IMR-90 (cell line): ENCODE measurements at regions not wholly inside any gene's neighbourhood (a gene's known extent, or its start where the extent isn't known, plus 50 kb on each side); places are given as distances from the start of the nearest gene placed in this dataset.

Experiments
- ATAC-seq: fragments of 200-7000 bp; cut with Tn5 transposase; 2 replicates; pipeline ENCODE4 v1.9.1; 2020; ENCODE audit warnings: low read depth, mild to moderate bottlenecking, moderate library complexity
- BruUV-seq: library from RNA; stranded (reverse); fragments of 400-500 nt; replicated peaks from 2 replicates; lab custom pipeline; 2021; lab: Mats Ljungman, UMichigan
- CTCF ChIA-PET: fragments of 300-600 bp; formaldehyde crosslinking; extraction: SDS; loops from one replicate; lab custom pipeline; 2021; ENCODE audit warnings: antibody characterized with exemption; lab: Yijun Ruan, JAX
- POLR2A ChIA-PET: fragments of 300-600 bp; sonication (Branson Sonifier 250); formaldehyde crosslinking; loops from one replicate; lab custom pipeline; 2022; ENCODE audit warnings: antibody characterized with exemption; ENCODE audit not compliant: unreplicated experiment; lab: Charles Lee
- DNase-seq: peaks from one replicate; pipeline ENCODE4 v3.0.0; 2013
- H2AFZ ChIP-seq: replicated peaks from 2 replicates; pipeline ENCODE3; 2013; ENCODE audit warnings: low read length, mild to moderate bottlenecking; ENCODE audit not compliant: poor library complexity
- H2AK5ac ChIP-seq: 2 replicates; pipeline ENCODE4 v1.6.1; 2013; ENCODE audit warnings: low read depth, low read length, inconsistent platforms
- H2AK9ac ChIP-seq: replicated peaks from 2 replicates; pipeline ENCODE3; 2013; ENCODE audit warnings: mild to moderate bottlenecking, low read depth, low read length, moderate library complexity; ENCODE audit not compliant: poor library complexity
- H2BK120ac ChIP-seq: 2 replicates; pipeline ENCODE4 v1.6.1; 2013; ENCODE audit warnings: low read depth, low read length, inconsistent platforms
- H2BK15ac ChIP-seq: 3 replicates; pipeline ENCODE4 v1.6.1; 2013; ENCODE audit warnings: low read depth, low read length, inconsistent platforms
- H2BK20ac ChIP-seq: 2 replicates; pipeline ENCODE4 v1.6.1; 2013; ENCODE audit warnings: low read depth, mild to moderate bottlenecking, inconsistent platforms, low read length, moderate library complexity
- H2BK5ac ChIP-seq: 2 replicates; pipeline ENCODE4 v1.6.1; 2013; ENCODE audit warnings: mild to moderate bottlenecking, low read depth, low read length, inconsistent platforms; ENCODE audit not compliant: poor library complexity, severe bottlenecking
- H3K14ac ChIP-seq: replicated peaks from 2 replicates; pipeline ENCODE4 v1.6.1; 2013; ENCODE audit warnings: low read depth, low read length, inconsistent platforms
- H3K18ac ChIP-seq: 2 replicates; pipeline ENCODE4 v1.6.1; 2013; ENCODE audit warnings: low read depth, low read length, control low read depth
- H3K23ac ChIP-seq: 2 replicates; pipeline ENCODE4 v1.6.1; 2013; ENCODE audit warnings: low read depth, low read length, inconsistent platforms
- H3K27ac ChIP-seq: 2 replicates; pipeline ENCODE4 v1.5.1; 2013; ENCODE audit warnings: mild to moderate bottlenecking, control low read depth, low read length; ENCODE audit not compliant: insufficient read depth
- H3K27me3 ChIP-seq: 2 replicates; pipeline ENCODE4 v1.6.1; 2013; ENCODE audit warnings: low read length; ENCODE audit not compliant: control insufficient read depth, insufficient read depth
- H3K36me3 ChIP-seq: 2 replicates; pipeline ENCODE4 v1.6.1; 2013; ENCODE audit warnings: low read length, mixed read lengths; ENCODE audit not compliant: control insufficient read depth, insufficient read depth
- H3K4ac ChIP-seq: 2 replicates; pipeline ENCODE4 v1.6.1; 2013; ENCODE audit warnings: low read depth, low read length, inconsistent platforms
- H3K4me1 ChIP-seq: 2 replicates; pipeline ENCODE4 v1.6.1; 2013; ENCODE audit warnings: low read length, mixed read lengths; ENCODE audit not compliant: control insufficient read depth, insufficient read depth
- H3K4me2 ChIP-seq: 2 replicates; pipeline ENCODE4 v1.6.1; 2013; ENCODE audit warnings: low read depth, mild to moderate bottlenecking, control low read depth, low read length, moderate library complexity
- H3K4me3 ChIP-seq: 2 replicates; pipeline ENCODE4 v1.5.1; 2013; ENCODE audit warnings: low read depth, mild to moderate bottlenecking, control low read depth, low read length, moderate library complexity; ENCODE audit not compliant: insufficient read depth
- H3K56ac ChIP-seq: 2 replicates; pipeline ENCODE4 v1.6.1; 2013; ENCODE audit warnings: low read length, inconsistent platforms; ENCODE audit not compliant: insufficient read depth; ENCODE audit errors: extremely low read depth
- H3K79me1 ChIP-seq, 2 experiments: 2 replicates each; pipeline ENCODE4 v1.6.1; 2013; ENCODE audit warnings: low read length in 2 of 2, inconsistent platforms in 1 of 2, low read depth in 1 of 2
- H3K9ac ChIP-seq: 2 replicates; pipeline ENCODE4 v1.6.1; 2013; ENCODE audit warnings: low read depth, low read length, control low read depth
- H3K9me1 ChIP-seq: 2 replicates; pipeline ENCODE4 v1.6.1; 2013; ENCODE audit warnings: low read length, inconsistent platforms; ENCODE audit not compliant: insufficient read depth
- H3K9me3 ChIP-seq: 2 replicates; pipeline ENCODE4 v1.6.1; 2013; ENCODE audit warnings: low read length; ENCODE audit not compliant: control insufficient read depth, insufficient read depth
- H4K20me1 ChIP-seq: 2 replicates; pipeline ENCODE4 v1.6.1; 2013; ENCODE audit warnings: low read length, inconsistent platforms; ENCODE audit not compliant: insufficient read depth
- H4K5ac ChIP-seq: 2 replicates; pipeline ENCODE4 v1.6.1; 2013; ENCODE audit warnings: mild to moderate bottlenecking, low read depth, low read length, control low read depth
- H4K8ac ChIP-seq, 2 experiments: 2 replicates each; pipeline ENCODE4 v1.6.1; 2013; ENCODE audit warnings: low read depth in 2 of 2, low read length in 2 of 2, control low read depth in 1 of 2, inconsistent platforms in 1 of 2
- H4K91ac ChIP-seq: 2 replicates; pipeline ENCODE4 v1.6.1; 2013; ENCODE audit warnings: low read depth, low read length, inconsistent platforms; ENCODE audit not compliant: insufficient read depth
- MAFK ChIP-seq: IDR thresholded peaks from 2 replicates; pipeline ENCODE4 v1.6.1; 2012; ENCODE audit warnings: low read depth, low read length, improper control_type of control experiment
- NFE2L2 ChIP-seq: fragments of 150-350 bp; IDR thresholded peaks from 2 replicates; pipeline ENCODE4 v1.6.1; 2016; ENCODE audit warnings: low read depth, mild to moderate bottlenecking, low read length
- WGBS, 2 experiments: methylation state at CpG; one replicate each; pipeline versions ENCODE4 v1.1.5 to v1.1.7; 2013; ENCODE audit warnings: missing lambda C conversion rate in 2 of 2; ENCODE audit not compliant: insufficient read length in 1 of 2; ENCODE audit errors: extremely low coverage in 2 of 2; 5-methylcytosine and 5-hydroxymethylcytosine counted together
- dilution Hi-C: fragments of 300-500 bp; cut with HindIII; formaldehyde crosslinking; loops from one replicate; pipeline ENCODE4 v1.14.3; 2018; ENCODE audit warnings: low sequenced_read_pairs; ENCODE audit not compliant: unreplicated experiment
- in situ Hi-C: fragments of 300-500 bp; cut with MboI; formaldehyde crosslinking; loops from 3 replicates; pipeline ENCODE4 v1.14.3; 2019; ENCODE audit warnings: low sequenced_read_pairs, inconsistent platforms, mixed read lengths
- intact Hi-C: fragments of 100-400 bp; cut with micrococcal nuclease; formaldehyde crosslinking; loops from 2 replicates; pipeline ENCODE4 v1.10.0; 2022

DNA sequence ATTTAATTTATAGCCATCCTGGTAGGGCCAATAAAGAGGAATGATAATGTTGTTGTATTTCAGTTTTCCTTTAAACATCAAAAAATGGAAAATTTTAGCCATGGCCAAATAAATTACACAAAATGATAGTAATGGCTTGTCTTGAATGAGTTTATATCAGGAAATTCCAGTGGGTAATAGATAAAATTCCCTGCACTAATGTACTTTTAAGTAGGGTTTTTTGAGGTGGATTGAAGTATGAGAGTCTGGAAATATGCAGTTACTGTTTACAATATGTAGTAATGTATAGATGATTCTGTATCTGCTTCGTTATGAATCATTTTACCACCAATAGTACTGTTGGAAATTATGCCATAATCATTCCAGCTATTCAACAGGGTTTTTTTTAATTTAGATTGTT lies 219.4 kb upstream of the ROBO2 start:
- H2BK20ac ChIP-seq, result no peak overlapping the region
- BruUV-seq, result no TSS peak
- DNase-seq (peak; percentile 5), ATAC-seq (peak; percentile 17; the same call in 1 of the 2 replicates)
- no CpG with 5 or more reads among the region's 1 CpG for WGBS, 2 experiments
- H4K91ac ChIP-seq, result no peak overlapping the region
- H3K4ac ChIP-seq, result no peak overlapping the region
- H3K79me1 ChIP-seq, result no peaks in the 10 kb centered on the region
- no peaks in the 10 kb centered on the region for H3K27me3 ChIP-seq
- no peaks in the 10 kb centered on the region for H3K9me1 ChIP-seq
- no peak overlapping the region for H3K23ac ChIP-seq
- H3K56ac ChIP-seq, result no peak overlapping the region
- no peak overlapping the region for H3K14ac ChIP-seq
- H3K9ac ChIP-seq, result no peak overlapping the region
- no peak overlapping the region for H2AK5ac ChIP-seq
- H4K20me1 ChIP-seq, result no peaks in the 10 kb centered on the region
- H3K27ac ChIP-seq, result no peak overlapping the region
- dilution Hi-C loops, result no loop called here
- H2AFZ ChIP-seq, result no peak overlapping the region
- no peaks in the 10 kb centered on the region for H3K4me1 ChIP-seq
- H2BK5ac ChIP-seq, result no peak overlapping the region
- H4K5ac ChIP-seq, result no peak overlapping the region
- no peak overlapping the region for H2BK120ac ChIP-seq
- no peak overlapping the region for H3K18ac ChIP-seq
- TF ChIP-seq NFE2L2 (no peak), MAFK (no peak)
- no peaks in the 10 kb centered on the region for H3K9me3 ChIP-seq
- intact Hi-C loops, result no loop called here
- POLR2A ChIA-PET, result no interaction called here
- H4K8ac ChIP-seq, result no peak overlapping the region
- no peak overlapping the region for H2BK15ac ChIP-seq
- no peak overlapping the region for H3K4me3 ChIP-seq
- H3K36me3 ChIP-seq, result no peaks in the 10 kb centered on the region
- CTCF ChIA-PET, result no interaction called here
- H2AK9ac ChIP-seq, result no peak overlapping the region
- no peak overlapping the region for H3K4me2 ChIP-seq
- in situ Hi-C loops, result no loop called here
